Fibroblast of mammary gland (primary cell): ENCODE measurements at regions not wholly inside any gene's neighbourhood (a gene's known extent, or its start where the extent isn't known, plus 50 kb on each side); places are given as distances from the start of the nearest gene placed in this dataset.

ENCODE experiments used
- DNase-seq: peaks from one replicate; pipeline ENCODE4 v3.0.0-alpha.2; 2010; ENCODE audit warnings: low read depth
- H3K4me3 ChIP-seq: 2 replicates; pipeline ENCODE4 v1.5.1; 2011; ENCODE audit warnings: low read depth, mild to moderate bottlenecking, low read length, moderate library complexity; ENCODE audit not compliant: control insufficient read depth
- CTCF ChIP-seq: conservative IDR thresholded peaks from 2 replicates; pipeline ENCODE4 v1.5.1; 2011; ENCODE audit warnings: low read depth, low read length, inconsistent platforms; ENCODE audit not compliant: control insufficient read depth, insufficient read depth

GRCh38 chr11:30125456-30125855 is 105.4 kb upstream of the FSHB start:
- H3K4me3 ChIP-seq, result no peak overlapping the region
- no peak for TF ChIP-seq CTCF
- peak; percentile 42 for DNase-seq

DNA sequence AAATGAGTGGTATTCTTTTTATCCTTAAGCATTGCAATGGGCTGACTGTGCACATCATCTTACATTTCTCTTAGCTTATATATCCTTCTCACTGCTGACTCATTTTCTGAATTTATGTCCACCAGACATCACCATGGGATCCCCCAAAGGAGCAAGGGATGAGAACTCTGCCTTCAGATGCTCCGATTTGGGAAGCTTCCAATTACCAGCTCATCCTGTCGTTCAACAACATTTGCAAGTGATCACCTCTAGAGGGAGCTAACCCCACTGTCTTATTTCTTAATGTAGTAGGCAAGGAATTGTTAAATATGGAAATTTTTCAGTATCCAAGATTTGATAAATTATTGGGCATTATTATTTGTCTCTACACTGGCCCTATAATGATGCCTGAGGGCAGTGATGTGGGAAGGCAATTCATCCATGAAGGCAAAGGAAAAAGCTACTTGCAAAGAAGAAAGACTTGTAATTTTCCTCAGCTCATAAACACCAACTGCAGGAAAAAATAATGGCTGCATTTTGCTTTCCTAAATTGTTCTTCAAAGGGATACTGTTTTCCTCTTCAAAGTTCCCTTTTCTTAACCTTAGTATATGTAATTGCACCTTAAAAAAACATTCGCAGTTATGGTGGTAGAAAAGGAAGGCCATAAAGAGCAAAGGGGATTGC is 102.4 kb upstream of the FSHB start:
- H3K4me3 ChIP-seq, result no peak overlapping the region
- DNase-seq, result peak; percentile 82
- peak; percentile 62 for TF ChIP-seq CTCF

GRCh38 chr11:30131535-30131934 is 99.3 kb upstream of the FSHB start:
- DNase-seq, result no peak
- H3K4me3 ChIP-seq, result no peak overlapping the region
- no peak for TF ChIP-seq CTCF

DNA sequence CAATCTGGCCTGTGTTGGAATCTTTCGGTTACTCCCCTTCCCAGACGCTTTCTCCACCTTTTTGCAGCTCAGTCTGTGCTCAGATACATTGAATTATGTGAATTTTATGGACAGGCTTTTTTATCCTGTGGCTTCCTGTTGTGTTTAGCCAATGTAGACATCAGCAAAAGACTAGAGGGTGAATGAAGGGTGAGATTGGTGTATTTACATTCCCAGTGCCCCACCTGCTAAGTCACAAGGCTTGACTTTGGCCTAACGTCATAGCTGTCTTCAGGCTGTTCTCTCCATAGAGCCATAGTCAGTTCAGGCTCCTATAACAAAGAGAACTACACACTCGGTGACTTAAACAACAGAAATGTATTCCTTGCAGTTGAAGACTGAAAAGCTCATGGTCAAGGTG is 97.5 kb upstream of the FSHB start:
- no peak for TF ChIP-seq CTCF
- no peak for DNase-seq
- no peak overlapping the region for H3K4me3 ChIP-seq

GRCh38 chr11:30143098-30143705 is 87.6 kb upstream of the FSHB start:
- H3K4me3 ChIP-seq, result no peak overlapping the region
- TF ChIP-seq CTCF, result peak; percentile 67
- peak; percentile 30 for DNase-seq

GRCh38 chr11:30147293-30147692 is 83.5 kb upstream of the FSHB start:
- H3K4me3 ChIP-seq, result no peak overlapping the region
- DNase-seq, result no peak
- TF ChIP-seq CTCF, result no peak
